HEK293 (cell line): ENCODE measurements at regions not wholly inside any gene's neighbourhood (a gene's known extent, or its start where the extent isn't known, plus 50 kb on each side); places are given as distances from the start of the nearest gene placed in this dataset.
A peak's percentile ranks its signal among the peaks of the same experiment; 100 is the strongest.

Experiments
- CTCF ChIA-PET: fragments of 350-600 bp; formaldehyde crosslinking; extraction: SDS; loops from one replicate; lab custom pipeline; 2021; ENCODE audit warnings: antibody characterized with exemption; lab: Yijun Ruan, JAX
- POLR2A ChIA-PET: fragments of 300-600 bp; formaldehyde crosslinking; extraction: SDS; loops from one replicate; lab custom pipeline; 2020; ENCODE audit warnings: antibody characterized with exemption, inconsistent platforms; lab: Yijun Ruan, JAX
- H3K27ac ChIP-seq: fragments of 200-500 bp; sonication (Bioruptor generic); 2 replicates; pipeline ENCODE4 v1.5.1; 2014; ENCODE audit warnings: low read depth, low read length, control low read depth, inconsistent platforms; ENCODE audit errors: extremely low read depth
- H3K36me3 ChIP-seq, 2 experiments: fragments of 200-500 bp in 1 of 2; sonication (Bioruptor generic) in 1 of 2; 1 replicate in 1 of 2; 2 replicates in 1 of 2; pipeline ENCODE4 v1.5.1; 2014 to 2017; ENCODE audit warnings: inconsistent platforms in 2 of 2, low read length in 2 of 2; ENCODE audit not compliant: control insufficient read depth in 2 of 2, insufficient read depth in 1 of 2
- H3K4me1 ChIP-seq: fragments of 200-500 bp; sonication (Bioruptor generic); 2 replicates; pipeline ENCODE4 v1.5.1; 2014; ENCODE audit warnings: mild to moderate bottlenecking, low read length, inconsistent platforms; ENCODE audit not compliant: control insufficient read depth, insufficient read depth
- H3K4me3 ChIP-seq: 2 replicates; pipeline ENCODE4 v1.5.1; 2011; ENCODE audit warnings: low read depth, mild to moderate bottlenecking, control low read depth, low read length, moderate library complexity
- H3K9me3 ChIP-seq: fragments of 200-500 bp; sonication (Bioruptor generic); 2 replicates; pipeline ENCODE4 v1.5.1; 2014; ENCODE audit warnings: low read depth, low read length, inconsistent platforms; ENCODE audit not compliant: control insufficient read depth, insufficient read depth
- BCL6B ChIP-seq: fragments of 450-650 bp; formaldehyde crosslinking; IDR thresholded peaks from 2 replicates; pipeline ENCODE4 v1.5.1; 2017; ENCODE audit warnings: missing biosample characterization, missing genetic modification characterization
- FEZF1 ChIP-seq: fragments of 450-650 bp; formaldehyde crosslinking; IDR thresholded peaks from 2 replicates; pipeline ENCODE4 v1.5.1; 2016; ENCODE audit warnings: missing biosample characterization, missing genetic modification characterization
- HIC1 ChIP-seq: fragments of 450-650 bp; formaldehyde crosslinking; IDR thresholded peaks from 2 replicates; pipeline ENCODE4 v1.5.1; 2016; ENCODE audit warnings: missing biosample characterization, missing genetic modification characterization
- SETDB1 ChIP-seq: IDR thresholded peaks from one replicate; pipeline ENCODE4 v1.6.1; 2017; ENCODE audit warnings: mild to moderate bottlenecking, low read length, moderate library complexity, mixed read lengths; ENCODE audit not compliant: insufficient read length
- SP7 ChIP-seq: fragments of 450-650 bp; formaldehyde crosslinking; IDR thresholded peaks from 2 replicates; pipeline ENCODE4 v1.5.1; 2016; ENCODE audit warnings: missing biosample characterization, missing genetic modification characterization
- ZBTB26 ChIP-seq: fragments of 450-650 bp; formaldehyde crosslinking; optimal IDR thresholded peaks from 2 replicates; pipeline ENCODE3; 2016; ENCODE audit warnings: missing biosample characterization, mild to moderate bottlenecking, missing genetic modification characterization
- ZBTB48 ChIP-seq: fragments of 450-650 bp; formaldehyde crosslinking; IDR thresholded peaks from 2 replicates; pipeline ENCODE4 v1.5.1; 2016; ENCODE audit warnings: missing biosample characterization, missing genetic modification characterization
- ZBTB49 ChIP-seq: fragments of 450-650 bp; formaldehyde crosslinking; IDR thresholded peaks from 2 replicates; pipeline ENCODE4 v1.5.1; 2016; ENCODE audit warnings: missing biosample characterization, missing genetic modification characterization, low read depth
- ZNF175 ChIP-seq: fragments of 450-650 bp; formaldehyde crosslinking; IDR thresholded peaks from 2 replicates; pipeline ENCODE4 v1.5.1; 2016; ENCODE audit warnings: missing biosample characterization, missing genetic modification characterization
- ZNF37A ChIP-seq: fragments of 450-650 bp; IDR thresholded peaks from 2 replicates; pipeline ENCODE4 v1.5.1; 2018; ENCODE audit warnings: missing biosample characterization, missing genetic modification characterization
- ZNF473 ChIP-seq: fragments of 450-650 bp; formaldehyde crosslinking; IDR thresholded peaks from 2 replicates; pipeline ENCODE4 v1.5.1; 2017; ENCODE audit warnings: missing biosample characterization, missing genetic modification characterization
- ZNF610 ChIP-seq: fragments of 450-650 bp; formaldehyde crosslinking; IDR thresholded peaks from 2 replicates; pipeline ENCODE4 v1.5.1; 2016; ENCODE audit warnings: missing biosample characterization, missing genetic modification characterization, borderline replicate concordance
- ZNF645 ChIP-seq: fragments of 450-650 bp; formaldehyde crosslinking; IDR thresholded peaks from 2 replicates; pipeline ENCODE4; 2016; ENCODE audit warnings: missing biosample characterization, missing genetic modification characterization
- ZNF670 ChIP-seq: fragments of 450-650 bp; formaldehyde crosslinking; IDR thresholded peaks from 2 replicates; pipeline ENCODE4 v1.5.1; 2016; ENCODE audit warnings: missing biosample characterization, missing genetic modification characterization, low read depth
- ZNF677 ChIP-seq: fragments of 450-650 bp; IDR thresholded peaks from 2 replicates; pipeline ENCODE4 v1.5.0; 2018; ENCODE audit warnings: missing biosample characterization, mild to moderate bottlenecking, missing genetic modification characterization, moderate library complexity
- ZNF777 ChIP-seq: fragments of 450-650 bp; formaldehyde crosslinking; IDR thresholded peaks from 2 replicates; pipeline ENCODE4 v1.5.1; 2017; ENCODE audit warnings: missing biosample characterization, missing genetic modification characterization, borderline replicate concordance
- ZNF837 ChIP-seq: fragments of 450-650 bp; formaldehyde crosslinking; IDR thresholded peaks from 2 replicates; pipeline ENCODE4 v1.5.1; 2016; ENCODE audit warnings: missing biosample characterization, missing genetic modification characterization

- POLR2A ChIA-PET: interaction anchor here (0.6 kb wide), 1 partner anchor 56 kb away, joined by 6 read pairs; no protein-coding TSS in a partner anchor
- Histone ChIP-seq H3K4me1 (no peaks in the 10 kb centered on the region), H3K27ac (no peak overlapping the region), H3K9me3 (no peaks in the 10 kb centered on the region), H3K4me3 (no peak overlapping the region), H3K36me3 (no peaks in the 10 kb centered on the region)
- TF ChIP-seq SETDB1 (no peak), HIC1 (no peak), ZNF677 (tag by site-specific recombination) (no peak), ZBTB48 (tag by site-specific recombination) (no peak), ZNF837 (tag by site-specific recombination) (no peak), ZBTB26 (tag by site-specific recombination) (no peak), FEZF1 (tag by site-specific recombination) (no peak), ZNF473 (tag by site-specific recombination) (no peak)
- CTCF ChIA-PET: interaction anchor here (0.5 to 4.5 kb wide), 13 partner anchors 10 to 275 kb away, joined by 3 to 28 read pairs (median 4); no protein-coding TSS in a partner anchor
Measured at GRCh38 chr21:32921632-32922230, 104.0 kb upstream of the OLIG2 start.

- no peak overlapping the region for H3K27ac ChIP-seq
- no peak overlapping the region for H3K4me3 ChIP-seq
- H3K9me3 ChIP-seq: no peaks in the 10 kb centered on the region
- ChIA-PET CTCF (interaction anchor here (0.6 to 8.6 kb wide), 4 partner anchors 10 to 272 kb away, joined by 3 to 57 read pairs (median 5); no protein-coding TSS in a partner anchor), POLR2A (no interaction called here)
- H3K36me3 ChIP-seq: no peaks in the 10 kb centered on the region
- TF ChIP-seq SETDB1: peak; percentile 21
- no peak for TF ChIP-seq ZNF777 (tag by site-specific recombination)
- no peaks in the 10 kb centered on the region for H3K4me1 ChIP-seq
Measured at GRCh38 chr21:32925098-32925497, 100.6 kb upstream of the OLIG2 start.

GRCh38 chr21:32929633-32930038, 96.1 kb upstream of the OLIG2 start:
- Histone ChIP-seq H3K4me1 (no peaks in the 10 kb centered on the region), H3K27ac (no peak overlapping the region), H3K9me3 (no peaks in the 10 kb centered on the region), H3K4me3 (no peak overlapping the region), H3K36me3 (no peaks in the 10 kb centered on the region)
- CTCF ChIA-PET: interaction anchor here (1.0 to 8.6 kb wide), 2 partner anchors 11 to 198 kb away, joined by 3 to 57 read pairs; no protein-coding TSS in a partner anchor
- TF ChIP-seq ZNF175 (tag by site-specific recombination): no peak
- POLR2A ChIA-PET: no interaction called here

- TF ChIP-seq ZNF37A (tag by site-specific recombination) (no peak), BCL6B (tag by site-specific recombination) (no peak), ZBTB49 (tag by site-specific recombination) (no peak), ZNF610 (tag by site-specific recombination) (no peak), SP7 (tag by site-specific recombination) (no peak), ZNF670 (tag by site-specific recombination) (no peak), ZNF645 (tag by site-specific recombination) (no peak), ZNF473 (tag by site-specific recombination) (no peak)
- ChIA-PET POLR2A (no interaction called here), CTCF (interaction anchor here (0.8 to 8.6 kb wide), 6 partner anchors 10 to 266 kb away, joined by 3 to 57 read pairs (median 4); no protein-coding TSS in a partner anchor)
- Histone ChIP-seq H3K9me3 (no peaks in the 10 kb centered on the region), H3K27ac (no peak overlapping the region), H3K4me3 (no peak overlapping the region), H3K36me3 (no peaks in the 10 kb centered on the region), H3K4me1 (no peaks in the 10 kb centered on the region)
Measured at GRCh38 chr21:32930673-32931072, 95.1 kb upstream of the OLIG2 start.
